ENCODE measurements at regions not wholly inside any gene's neighbourhood (a gene's known extent, or its start where the extent isn't known, plus 50 kb on each side); places are given as distances from the start of the nearest gene placed in this dataset.
"Not testable (repeated sequence)": the region's sequence is repeated elsewhere in the genome, so short reads cannot be mapped to it uniquely, and the experiment has no call there.

- DNase-seq: not testable (repeated sequence)
Measured at GRCh38 chr1:146401281-146401825, 172.5 kb upstream of the NOTCH2NLA start.

GRCh38 chr1:146400173-146401121, 171.6 kb upstream of the NOTCH2NLA start:
- DNase-seq: not testable (repeated sequence)

DNA sequence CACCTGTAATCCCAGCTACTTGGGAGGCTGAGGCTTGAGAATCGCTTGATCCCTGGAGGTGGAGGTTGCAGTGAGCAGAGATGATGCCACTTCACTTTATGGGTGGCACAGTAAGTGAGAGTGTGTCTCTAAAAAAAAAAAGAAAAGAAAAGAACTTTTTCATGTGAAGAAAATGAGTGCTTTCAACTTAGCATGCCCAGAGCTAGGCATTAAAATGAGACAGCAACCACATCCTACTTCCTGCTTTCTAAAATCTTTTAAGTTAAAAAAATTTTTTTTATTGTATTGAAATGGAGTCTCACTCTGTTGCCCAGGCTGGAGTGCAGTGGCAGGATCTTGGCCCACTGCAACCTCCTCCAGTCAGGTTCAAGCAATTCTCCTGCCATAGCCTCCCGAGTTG, 170.4 kb upstream of the NOTCH2NLA start:
- not testable (repeated sequence) for DNase-seq

GRCh38 chr1:146396801-146397200, 168.0 kb upstream of the NOTCH2NLA start:
- not testable (repeated sequence) for DNase-seq

GRCh38 chr1:146396242-146396641, 167.4 kb upstream of the NOTCH2NLA start:
- DNase-seq: not testable (repeated sequence)

DNA sequence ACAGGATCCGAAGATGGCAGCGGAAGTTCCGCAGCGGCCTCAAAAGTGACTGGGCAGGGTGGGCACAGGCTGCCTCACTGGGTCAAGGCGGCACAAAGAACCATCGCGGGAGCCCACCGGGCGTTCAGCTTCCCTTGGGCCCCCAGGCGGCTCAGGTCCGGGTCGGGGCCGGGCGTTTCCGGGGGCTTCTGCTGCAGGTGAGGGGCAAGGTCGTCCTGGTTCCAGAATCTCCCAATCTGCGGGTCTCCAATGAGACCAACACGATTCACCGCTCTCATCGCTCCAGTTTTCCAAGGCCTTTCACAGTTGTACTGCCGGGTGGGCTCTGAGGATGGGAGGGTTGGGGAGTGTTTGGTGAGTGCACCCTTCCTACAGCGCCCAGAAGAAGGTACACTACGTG, 165.0 kb upstream of the NOTCH2NLA start:
- not testable (repeated sequence) for DNase-seq

DNA sequence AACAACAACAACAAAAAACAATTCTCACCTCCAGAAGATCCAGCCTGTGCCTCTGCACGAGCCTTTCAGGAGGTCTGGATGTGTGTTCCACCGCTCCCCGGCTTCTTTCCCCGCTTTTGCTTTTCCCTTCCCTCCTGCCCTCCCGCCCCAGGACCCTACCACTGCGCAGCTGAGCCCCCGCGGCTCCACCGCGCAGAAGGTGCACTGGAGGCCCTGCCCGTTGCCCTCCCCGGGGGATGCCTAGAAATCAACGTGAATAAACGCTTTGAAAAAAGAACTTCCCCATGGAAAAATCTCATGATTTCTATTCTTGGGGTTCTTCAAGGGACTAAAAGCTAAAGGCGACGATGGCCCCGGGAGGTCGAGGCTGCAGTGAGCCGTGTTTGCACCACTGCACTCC, 164.3 kb upstream of the NOTCH2NLA start:
- DNase-seq: not testable (repeated sequence)

GRCh38 chr1:146389178-146389577, 160.4 kb upstream of the NOTCH2NLA start:
- not testable (repeated sequence) for DNase-seq

GRCh38 chr1:146387750-146388469, 159.1 kb upstream of the NOTCH2NLA start:
- DNase-seq: not testable (repeated sequence)

DNA sequence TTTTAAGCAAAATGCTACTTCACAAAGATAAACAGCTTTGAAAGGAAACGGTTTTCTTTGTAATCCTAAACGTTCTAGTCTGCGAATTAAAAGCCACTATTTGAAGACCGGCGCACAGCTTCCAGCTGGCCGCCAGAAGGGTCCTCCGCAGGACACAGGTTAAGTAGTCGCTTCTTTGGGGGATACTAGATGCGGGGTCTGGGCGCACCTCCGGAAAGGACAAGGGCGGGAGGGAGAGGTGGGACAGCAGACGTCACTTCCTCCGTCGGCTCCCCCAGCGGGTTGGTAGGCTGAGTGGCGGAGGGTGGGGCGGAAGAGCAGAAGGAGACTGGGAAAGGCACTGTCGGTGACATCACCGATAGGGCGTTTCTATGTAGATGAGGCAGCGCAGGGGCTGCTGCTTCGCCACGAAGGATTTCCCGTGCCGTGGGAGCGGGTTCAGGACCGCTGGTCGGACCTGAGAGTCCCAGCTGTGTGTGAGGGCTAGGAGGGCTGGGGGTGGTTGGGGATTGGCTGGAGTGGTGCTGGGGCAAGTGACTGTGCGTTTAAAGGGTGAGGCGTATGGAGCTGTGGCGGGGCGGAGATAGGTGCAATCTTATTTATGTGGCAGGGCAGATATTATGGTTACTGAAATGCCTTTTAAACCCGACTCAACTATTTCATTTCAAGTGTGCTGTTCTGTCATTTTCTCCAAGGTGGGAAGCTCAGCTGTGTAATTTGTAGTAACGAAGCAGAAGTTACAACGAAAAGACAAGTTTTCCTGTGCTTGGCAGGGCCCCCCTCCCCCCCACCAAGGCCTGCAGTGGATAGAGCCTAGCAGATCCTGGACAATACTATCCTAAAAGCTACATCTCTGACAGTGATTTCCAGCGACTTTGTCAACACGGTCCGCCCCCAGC, 158.3 kb upstream of the NOTCH2NLA start:
- DNase-seq: peak in 1 of 2 experiments; percentile 56

DNA sequence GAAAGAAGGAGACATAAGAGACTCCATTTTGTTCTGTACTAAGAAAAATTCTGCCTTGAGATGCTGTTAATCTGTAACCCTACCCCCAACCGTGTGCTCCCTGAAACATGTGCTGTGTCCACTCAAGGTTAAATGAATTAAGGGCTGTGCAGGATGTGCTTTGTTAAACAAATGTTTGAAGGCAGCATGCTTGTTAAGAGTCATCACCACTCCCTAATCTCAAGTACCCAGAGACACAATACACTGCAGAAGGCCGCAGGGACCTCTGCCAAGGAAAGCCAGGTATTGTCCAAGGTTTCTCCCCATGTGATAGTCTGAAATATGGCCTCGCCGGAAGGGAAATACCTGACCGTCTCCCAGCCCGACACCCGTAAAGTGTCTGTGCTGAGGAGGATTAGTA, 152.4 kb upstream of the NOTCH2NLA start:
- not testable (repeated sequence) for DNase-seq

GRCh38 chr1:146376708-146377496, 148.1 kb upstream of the NOTCH2NLA start:
- DNase-seq: peak in 1 of 2 experiments; percentile 90

GRCh38 chr1:146376309-146376707, 147.5 kb upstream of the NOTCH2NLA start:
- DNase-seq: peak in 1 of 2 experiments; percentile 75

GRCh38 chr1:146375108-146375507, 146.3 kb upstream of the NOTCH2NLA start:
- DNase-seq: not testable (repeated sequence)

DNA sequence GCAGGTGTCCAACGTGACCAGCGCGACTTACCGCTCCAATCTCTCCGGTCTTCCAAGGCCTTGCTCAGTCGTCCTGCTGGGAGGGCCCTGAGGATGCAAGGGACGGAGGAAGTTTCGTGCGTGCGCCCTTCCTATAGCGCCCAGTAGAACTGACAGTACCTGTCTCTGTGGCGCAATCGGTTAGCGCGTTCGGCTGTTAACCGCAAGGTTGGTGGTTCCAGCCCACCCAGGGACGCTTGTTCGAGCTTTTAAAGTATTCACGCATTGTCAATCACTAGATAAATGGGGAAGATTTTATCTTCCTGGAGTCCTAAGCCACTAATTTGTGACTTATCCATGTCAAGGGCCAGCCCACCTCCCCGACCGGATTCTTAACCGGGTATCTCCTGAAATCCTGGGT, 141.1 kb upstream of the NOTCH2NLA start:
- DNase-seq: not testable (repeated sequence)

DNA sequence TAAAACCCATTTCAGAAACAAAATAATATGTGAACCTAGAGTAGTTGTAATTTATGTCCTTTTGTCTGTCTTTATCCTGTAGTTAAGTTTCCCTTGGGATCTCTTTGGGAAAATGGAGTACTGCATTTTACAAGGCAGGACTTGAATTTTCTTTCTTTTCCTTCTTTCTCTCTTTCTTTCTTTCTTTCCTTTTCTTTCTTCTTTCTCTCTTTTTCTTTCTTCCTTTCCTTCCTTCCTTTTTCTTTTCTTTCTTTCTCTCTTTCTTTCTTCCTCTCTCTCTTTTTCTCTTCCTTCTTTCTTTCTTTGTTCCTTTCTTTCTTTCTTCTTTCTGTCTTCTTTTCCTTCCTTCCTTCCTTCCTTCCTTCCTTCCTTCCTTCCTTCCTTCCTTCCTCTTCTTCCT, 126.6 kb upstream of the NOTCH2NLA start:
- not testable (repeated sequence) for DNase-seq

DNA sequence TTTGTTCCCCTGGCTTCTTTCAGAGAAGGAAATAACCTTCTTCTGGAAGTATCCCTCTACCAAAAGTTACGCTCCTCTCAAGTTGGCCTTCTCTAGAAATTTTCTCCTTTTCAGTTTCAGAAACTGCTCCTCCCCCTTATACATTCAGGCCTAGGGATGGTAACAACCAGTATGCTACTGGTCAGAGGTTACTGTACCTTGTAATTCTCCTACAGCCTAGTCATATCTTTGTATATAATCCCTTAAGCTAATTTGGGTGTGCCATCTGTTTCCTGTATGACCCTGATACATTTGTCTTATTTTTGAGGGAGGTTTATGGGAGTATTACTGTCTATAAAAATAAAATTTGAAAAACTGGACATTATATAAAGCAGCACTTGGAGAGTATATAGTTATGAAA, 98.0 kb upstream of the NOTCH2NLA start:
- DNase-seq: not testable (repeated sequence)

- DNase-seq: not testable (repeated sequence)
Measured at GRCh38 chr1:146324463-146324862, 95.6 kb upstream of the NOTCH2NLA start.

- DNase-seq: not testable (repeated sequence)
Measured at GRCh38 chr1:146323302-146323701, 94.5 kb upstream of the NOTCH2NLA start.

DNA sequence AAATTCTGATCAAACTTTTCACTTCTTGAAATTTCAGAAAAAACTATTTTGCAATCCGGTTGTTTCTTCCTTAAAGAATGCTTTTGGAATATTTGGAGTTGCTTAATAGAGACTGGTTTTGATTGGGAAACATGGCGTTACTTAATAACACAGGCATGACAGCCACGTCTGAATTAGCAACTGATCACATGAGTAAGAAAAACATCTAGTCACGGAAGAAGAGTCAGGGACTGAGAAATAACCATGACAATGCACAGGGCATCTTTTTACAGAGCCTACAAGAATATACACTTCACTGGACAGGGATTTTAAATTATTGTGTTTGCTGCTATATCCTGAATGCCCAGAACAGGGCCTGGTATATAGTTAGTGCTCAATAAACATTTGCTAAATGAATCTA, 94.1 kb upstream of the NOTCH2NLA start:
- DNase-seq: not testable (repeated sequence)

DNA sequence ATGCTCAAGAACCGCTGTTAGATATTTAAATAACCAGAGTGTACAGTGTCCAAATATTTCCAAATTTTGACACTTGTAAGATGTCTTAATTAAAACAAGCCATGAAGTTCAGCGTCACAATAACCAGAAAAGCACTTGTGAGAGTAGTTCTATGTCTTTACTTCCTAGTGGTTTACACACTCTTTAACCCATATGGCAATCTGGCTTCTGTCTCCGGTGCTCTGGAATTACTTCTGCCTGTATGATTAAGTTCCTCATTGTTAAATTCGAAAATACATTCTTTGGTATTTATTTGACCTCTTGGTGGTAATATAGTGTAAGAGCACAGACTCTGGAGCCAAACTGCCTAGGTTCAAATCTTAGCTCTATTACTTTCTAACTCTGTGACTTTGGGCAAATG, 89.9 kb upstream of the NOTCH2NLA start:
- not testable (repeated sequence) for DNase-seq

Measured in cerebellar nuclear complex (tissue), 1 donor.